Esophagus muscularis mucosa (tissue), 4 donors: ENCODE measurements at regions not wholly inside any gene's neighbourhood (a gene's known extent, or its start where the extent isn't known, plus 50 kb on each side); places are given as distances from the start of the nearest gene placed in this dataset.

Experiments used
- CTCF ChIP-seq, 3 experiments: fragments of 200-600 bp in 2 of 3; fragments of 450-650 bp in 1 of 3; sonication (generic) in 2 of 3; IDR thresholded peaks; one replicate each; pipeline ENCODE4 v1.5.1; 2017 to 2019; ENCODE audit warnings: antibody characterized with exemption in 3 of 3, mild to moderate bottlenecking in 2 of 3, moderate library complexity in 1 of 3
- EP300 ChIP-seq: sonication (generic); formaldehyde crosslinking; IDR thresholded peaks from one replicate; pipeline ENCODE4 v1.6.1; 2017; ENCODE audit warnings: antibody characterized with exemption
- POLR2A ChIP-seq: fragments of 450-650 bp; IDR thresholded peaks from one replicate; pipeline ENCODE4 v1.6.1; 2017; ENCODE audit warnings: antibody characterized with exemption, moderate library complexity, mild to moderate bottlenecking, low read depth
- POLR2AphosphoS5 ChIP-seq, 2 donors: sonication (generic); formaldehyde crosslinking; IDR thresholded peaks; one replicate each; pipeline ENCODE4 v1.6.1; 2017; ENCODE audit warnings: antibody characterized with exemption in 2 of 2

GRCh38 chr20:60804240-60804917 lies 447.7 kb upstream of the CDH4 start:
- TF ChIP-seq POLR2AphosphoS5 (IDR thresholded peaks at IDR 0.05) (no peak), POLR2A (no peak), CTCF (IDR thresholded peaks at IDR 0.05) (no peak), EP300 (no peak)
